Gastrocnemius medialis (tissue), 4 donors: ENCODE measurements at regions not wholly inside any gene's neighbourhood (a gene's known extent, or its start where the extent isn't known, plus 50 kb on each side); places are given as distances from the start of the nearest gene placed in this dataset.

Source experiments
- POLR2A ChIP-seq, 2 donors: fragments of 450-650 bp; IDR thresholded peaks; one replicate each; pipeline ENCODE4 v1.6.1; 2017; ENCODE audit warnings: antibody characterized with exemption in 2 of 2, mild to moderate bottlenecking in 2 of 2, moderate library complexity in 2 of 2
- TF ChIP-seq, protein P1 (sequence below), 5 experiments: fragments of 450-650 bp in 3 of 5; fragments of 200-600 bp in 2 of 5; sonication (generic) in 2 of 5; IDR thresholded peaks in 4 of 5; conservative IDR thresholded peaks in 1 of 5; 1 replicate in 4 of 5; 2 replicates in 1 of 5; pipeline ENCODE4 v1.5.1; 2016 to 2019; ENCODE audit warnings: antibody characterized with exemption in 5 of 5, mild to moderate bottlenecking in 3 of 5, moderate library complexity in 3 of 5

DNA sequence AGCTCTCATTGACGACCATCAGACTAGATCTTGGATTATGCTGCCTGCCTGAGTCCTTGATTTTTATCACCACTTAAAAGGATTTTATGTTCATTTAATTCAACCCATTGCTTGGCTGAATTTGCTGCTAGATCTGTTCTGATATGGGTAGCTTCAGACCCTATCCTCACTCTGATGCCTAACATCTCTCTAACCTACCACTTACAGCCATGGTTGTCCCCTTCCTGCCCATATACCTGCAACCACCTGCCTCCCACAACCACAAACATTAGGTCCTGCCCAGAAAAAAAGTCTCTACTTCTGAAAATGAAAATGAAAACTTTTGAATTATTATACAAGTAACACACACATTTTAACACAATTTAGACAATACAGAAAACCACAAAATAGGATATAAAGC is 310.8 kb downstream of the HNRNPD start:
- TF ChIP-seq, protein P1, sequence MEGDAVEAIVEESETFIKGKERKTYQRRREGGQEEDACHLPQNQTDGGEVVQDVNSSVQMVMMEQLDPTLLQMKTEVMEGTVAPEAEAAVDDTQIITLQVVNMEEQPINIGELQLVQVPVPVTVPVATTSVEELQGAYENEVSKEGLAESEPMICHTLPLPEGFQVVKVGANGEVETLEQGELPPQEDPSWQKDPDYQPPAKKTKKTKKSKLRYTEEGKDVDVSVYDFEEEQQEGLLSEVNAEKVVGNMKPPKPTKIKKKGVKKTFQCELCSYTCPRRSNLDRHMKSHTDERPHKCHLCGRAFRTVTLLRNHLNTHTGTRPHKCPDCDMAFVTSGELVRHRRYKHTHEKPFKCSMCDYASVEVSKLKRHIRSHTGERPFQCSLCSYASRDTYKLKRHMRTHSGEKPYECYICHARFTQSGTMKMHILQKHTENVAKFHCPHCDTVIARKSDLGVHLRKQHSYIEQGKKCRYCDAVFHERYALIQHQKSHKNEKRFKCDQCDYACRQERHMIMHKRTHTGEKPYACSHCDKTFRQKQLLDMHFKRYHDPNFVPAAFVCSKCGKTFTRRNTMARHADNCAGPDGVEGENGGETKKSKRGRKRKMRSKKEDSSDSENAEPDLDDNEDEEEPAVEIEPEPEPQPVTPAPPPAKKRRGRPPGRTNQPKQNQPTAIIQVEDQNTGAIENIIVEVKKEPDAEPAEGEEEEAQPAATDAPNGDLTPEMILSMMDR (IDR thresholded peaks at IDR 0.05 in 4 of 5, conservative IDR thresholded peaks at IDR 0.05 in 1 of 5) = no peak
- no peak for TF ChIP-seq POLR2A (IDR thresholded peaks at IDR 0.05)
